Jurkat, Clone E6-1 (cell line): ENCODE measurements at regions not wholly inside any gene's neighbourhood (a gene's known extent, or its start where the extent isn't known, plus 50 kb on each side); places are given as distances from the start of the nearest gene placed in this dataset.

Source experiments
- DNase-seq: peaks from one replicate; pipeline ENCODE4 v3.0.0-alpha.2; 2011; ENCODE audit warnings: low read depth, low spot score
- H3K4me3 ChIP-seq: 2 replicates; pipeline ENCODE4 v1.5.1; 2011; ENCODE audit warnings: mild to moderate bottlenecking, low read length, control low read depth, moderate library complexity

- DNase-seq: no peak
- H3K4me3 ChIP-seq: no peak overlapping the region
These were observed 947.7 kb upstream of the SORCS1 start for GRCh38 chr10:108112218-108112617.

GRCh38 chr10:108104551-108105156, 940.1 kb upstream of the SORCS1 start:
- DNase-seq: no peak
- H3K4me3 ChIP-seq: no peak overlapping the region

GRCh38 chr10:108097258-108097657, 932.8 kb upstream of the SORCS1 start:
- DNase-seq: no peak

GRCh38 chr10:108095932-108096925, 931.7 kb upstream of the SORCS1 start:
- no peak for DNase-seq
- H3K4me3 ChIP-seq: no peak overlapping the region

More at GRCh38 chr10:108097258-108097657, 932.8 kb upstream of the SORCS1 start:
- no peak overlapping the region for H3K4me3 ChIP-seq

- DNase-seq: no peak
- H3K4me3 ChIP-seq: no peak overlapping the region
These were observed 926.1 kb upstream of the SORCS1 start for GRCh38 chr10:108090476-108091215.

- no peak for DNase-seq
- no peak overlapping the region for H3K4me3 ChIP-seq
These were observed 922.0 kb upstream of the SORCS1 start for GRCh38 chr10:108086502-108086901.

GRCh38 chr10:108082596-108082995, 918.1 kb upstream of the SORCS1 start:
- no peak for DNase-seq
- H3K4me3 ChIP-seq: no peak overlapping the region

- no peak overlapping the region for H3K4me3 ChIP-seq
These were observed 913.8 kb upstream of the SORCS1 start for GRCh38 chr10:108078263-108078662.

GRCh38 chr10:108072466-108072865, 908.0 kb upstream of the SORCS1 start:
- H3K4me3 ChIP-seq: no peak overlapping the region
- DNase-seq: no peak

More at GRCh38 chr10:108078263-108078662, 913.8 kb upstream of the SORCS1 start:
- DNase-seq: no peak

- no peak overlapping the region for H3K4me3 ChIP-seq
- DNase-seq: no peak
These were observed 906.3 kb upstream of the SORCS1 start for GRCh38 chr10:108070789-108071188.

GRCh38 chr10:108069096-108069495, 904.6 kb upstream of the SORCS1 start:
- no peak overlapping the region for H3K4me3 ChIP-seq
- no peak for DNase-seq

GRCh38 chr10:108064746-108065260, 900.3 kb upstream of the SORCS1 start:
- H3K4me3 ChIP-seq: no peak overlapping the region
- DNase-seq: no peak

- no peak for DNase-seq
- H3K4me3 ChIP-seq: no peak overlapping the region
These were observed 895.7 kb upstream of the SORCS1 start for GRCh38 chr10:108060246-108060645.

- H3K4me3 ChIP-seq: no peak overlapping the region
- DNase-seq: no peak
These were observed 891.0 kb upstream of the SORCS1 start for GRCh38 chr10:108055506-108055905.

- DNase-seq: no peak
- H3K4me3 ChIP-seq: no peak overlapping the region
These were observed 888.5 kb upstream of the SORCS1 start for GRCh38 chr10:108052981-108053380.

- no peak overlapping the region for H3K4me3 ChIP-seq
- no peak for DNase-seq
These were observed 886.7 kb upstream of the SORCS1 start for GRCh38 chr10:108051218-108051617.

GRCh38 chr10:108050626-108051025, 886.1 kb upstream of the SORCS1 start:
- DNase-seq: no peak
- no peak overlapping the region for H3K4me3 ChIP-seq

GRCh38 chr10:108049668-108050067, 885.2 kb upstream of the SORCS1 start:
- no peak for DNase-seq
- H3K4me3 ChIP-seq: no peak overlapping the region

- H3K4me3 ChIP-seq: no peak overlapping the region
- DNase-seq: no peak
These were observed 884.4 kb upstream of the SORCS1 start for GRCh38 chr10:108048898-108049297.
